ENCODE measurements at regions not wholly inside any gene's neighbourhood (a gene's known extent, or its start where the extent isn't known, plus 50 kb on each side); places are given as distances from the start of the nearest gene placed in this dataset.
"Not testable (repeated sequence)": the region's sequence is repeated elsewhere in the genome, so short reads cannot be mapped to it uniquely, and the experiment has no call there.

GRCh38 chr2:87352178-87352934, 330.7 kb upstream of the PLGLB1 start:
- not testable (repeated sequence) for DNase-seq (ENCODE audit: low read depth)

DNA sequence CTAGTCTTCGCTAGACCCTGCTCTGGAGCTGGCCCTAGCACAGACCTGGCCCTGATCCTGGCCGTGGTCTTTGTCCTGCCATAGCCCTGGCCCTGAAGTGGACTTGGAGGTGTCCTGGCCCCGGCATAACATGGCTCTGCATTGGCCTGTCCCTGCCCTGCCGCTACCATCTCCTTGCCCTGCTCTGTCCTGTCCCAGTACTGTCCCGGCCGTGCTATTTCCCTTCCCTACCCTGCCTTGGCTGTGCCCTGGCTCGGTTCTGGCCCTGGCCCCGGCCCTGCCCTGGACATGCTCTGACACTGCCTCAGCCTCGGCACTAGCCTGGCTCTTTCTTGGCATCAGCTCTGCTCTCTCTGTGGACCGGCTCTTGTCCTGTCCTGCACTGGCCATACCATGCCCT, 331.8 kb upstream of the PLGLB1 start:
- not testable (repeated sequence) for DNase-seq (ENCODE audit: low read depth)

DNA sequence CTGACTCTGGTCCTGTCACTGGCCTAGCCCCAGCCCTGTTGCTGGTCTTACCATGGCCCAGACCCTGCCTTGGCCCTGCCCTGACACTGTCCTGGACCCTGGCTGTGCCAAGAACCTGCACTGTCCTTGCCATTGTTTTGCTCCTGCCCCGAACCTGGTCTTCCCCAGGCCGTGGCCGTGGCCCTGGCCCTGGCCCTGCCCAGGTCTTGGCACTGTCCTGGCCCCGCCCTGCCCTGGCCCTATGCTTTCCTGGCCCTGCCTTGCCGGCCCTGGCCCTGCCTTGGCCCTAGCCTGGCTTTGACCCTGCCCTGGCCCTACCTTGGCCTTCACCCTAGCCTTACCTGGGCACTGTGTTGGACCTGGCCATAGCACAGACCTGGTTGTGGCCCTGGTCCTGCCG, 332.5 kb upstream of the PLGLB1 start:
- DNase-seq (ENCODE audit: low read depth) = not testable (repeated sequence)

DNA sequence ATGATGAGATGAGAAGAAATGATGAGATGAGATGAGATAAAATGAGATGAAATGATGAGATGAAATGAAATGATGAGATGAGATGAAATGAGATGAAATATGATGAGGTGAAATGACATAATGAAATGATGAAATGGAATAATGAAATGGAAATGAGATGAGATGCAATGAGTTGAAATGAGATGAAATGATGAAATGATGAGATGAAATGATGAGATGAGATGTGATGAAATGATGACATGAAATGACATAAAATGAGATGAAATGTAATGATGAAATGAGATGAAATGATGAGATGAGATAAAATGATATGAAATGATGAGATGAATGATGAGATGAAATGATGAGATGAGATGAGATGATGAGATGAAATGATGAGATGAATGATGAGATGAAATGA, 338.6 kb upstream of the PLGLB1 start:
- DNase-seq (ENCODE audit: low read depth) = not testable (repeated sequence)

DNA sequence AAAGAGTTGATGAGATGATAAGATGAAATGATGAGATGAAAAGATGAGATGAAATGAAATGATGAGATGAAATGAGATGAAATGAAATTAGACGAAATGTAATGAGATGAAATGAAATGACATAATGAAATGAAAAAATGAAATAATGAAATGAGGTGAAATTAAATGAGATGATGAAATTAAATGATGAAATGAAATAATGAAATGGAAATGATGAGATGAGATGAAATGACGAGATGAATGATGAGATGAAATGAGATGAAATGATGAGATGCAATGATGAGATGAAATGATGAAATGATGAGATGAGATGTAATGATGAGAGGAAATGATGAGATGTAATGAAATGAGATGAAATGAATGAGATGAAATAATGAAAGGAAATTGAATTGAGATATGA, 339.3 kb upstream of the PLGLB1 start:
- DNase-seq (ENCODE audit: low read depth) = not testable (repeated sequence)

GRCh38 chr2:87361805-87362204, 340.2 kb upstream of the PLGLB1 start:
- not testable (repeated sequence) for DNase-seq (ENCODE audit: low read depth)

- DNase-seq (ENCODE audit: low read depth) = not testable (repeated sequence)
These were observed 342.7 kb upstream of the PLGLB1 start for GRCh38 chr2:87364379-87364778.

DNA sequence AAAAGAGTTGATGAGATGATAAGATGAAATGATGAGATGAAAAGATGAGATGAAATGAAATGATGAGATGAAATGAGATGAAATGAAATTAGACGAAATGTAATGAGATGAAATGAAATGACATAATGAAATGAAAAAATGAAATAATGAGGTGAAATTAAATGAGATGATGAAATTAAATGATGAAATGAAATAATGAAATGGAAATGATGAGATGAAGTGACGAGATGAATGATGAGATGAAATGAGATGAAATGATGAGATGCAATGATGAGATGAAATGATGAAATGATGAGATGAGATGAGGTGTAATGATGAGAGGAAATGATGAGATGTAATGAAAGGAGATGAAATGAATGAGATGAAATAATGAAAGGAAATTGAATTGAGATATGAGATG, 343.4 kb upstream of the PLGLB1 start:
- not testable (repeated sequence) for DNase-seq (ENCODE audit: low read depth)

DNA sequence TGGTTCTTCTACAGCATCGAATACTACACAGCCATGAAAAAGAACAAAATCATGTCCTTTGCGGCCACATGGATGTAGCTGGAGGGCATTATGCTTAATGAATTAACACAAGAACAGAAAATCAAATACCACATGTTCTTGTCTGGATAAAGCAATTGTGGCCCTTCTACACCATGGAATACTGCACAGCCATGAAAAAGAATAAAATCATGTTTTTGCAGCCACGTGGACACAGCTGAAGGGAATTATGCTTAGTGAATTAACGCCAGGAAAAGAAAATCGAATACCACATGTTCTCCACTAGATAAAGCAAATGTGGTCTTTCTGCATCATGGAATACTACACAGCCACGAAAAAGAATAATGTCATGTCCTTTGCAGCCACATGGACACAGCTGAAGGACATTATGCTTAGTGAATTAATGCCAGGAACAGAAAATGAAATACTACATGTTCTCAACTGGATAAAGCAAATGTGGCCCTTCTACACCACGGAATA, 361.8 kb upstream of the PLGLB2 start:
- not testable (repeated sequence) for DNase-seq (ENCODE audit: low read depth)

GRCh38 chr2:87395784-87396183, 352.1 kb upstream of the PLGLB2 start:
- DNase-seq (ENCODE audit: low read depth) = not testable (repeated sequence)

DNA sequence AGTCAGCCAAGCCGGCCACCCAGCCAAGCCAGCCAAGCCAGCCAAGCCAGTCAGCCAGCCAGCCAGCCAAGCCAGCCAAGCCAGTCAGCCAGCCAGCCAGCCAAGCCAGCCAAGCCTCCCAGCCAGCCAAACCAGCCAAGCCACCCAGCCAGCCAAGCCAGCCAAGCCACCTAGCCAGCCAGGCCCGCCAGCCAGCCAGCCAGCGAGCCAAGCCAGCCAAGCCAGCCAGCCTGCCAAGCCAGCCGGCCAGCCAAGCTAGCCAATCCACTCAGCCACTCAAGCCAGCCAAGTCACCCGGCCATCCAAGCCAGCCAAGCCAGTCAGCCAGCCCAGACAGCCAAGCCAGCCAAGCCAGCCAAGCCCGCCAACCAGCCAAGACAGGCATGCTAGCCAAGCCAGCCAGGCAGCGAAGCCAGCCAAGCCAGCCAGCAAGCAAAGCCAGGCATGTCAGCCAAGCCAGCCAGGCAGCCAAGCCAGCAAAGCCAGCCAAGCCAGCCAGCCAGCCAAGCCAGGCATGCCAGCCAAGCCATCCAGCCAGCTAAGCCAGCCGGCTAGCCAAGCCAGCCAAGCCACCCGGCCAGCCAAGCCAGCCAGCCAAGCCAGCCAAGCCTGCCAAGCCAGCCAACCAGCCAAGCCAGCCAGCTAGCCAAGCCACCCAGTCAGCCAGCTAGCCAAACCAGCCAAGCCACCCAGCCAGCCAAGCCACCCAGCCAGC, 351.2 kb upstream of the PLGLB2 start:
- not testable (repeated sequence) for DNase-seq (ENCODE audit: low read depth)

DNA sequence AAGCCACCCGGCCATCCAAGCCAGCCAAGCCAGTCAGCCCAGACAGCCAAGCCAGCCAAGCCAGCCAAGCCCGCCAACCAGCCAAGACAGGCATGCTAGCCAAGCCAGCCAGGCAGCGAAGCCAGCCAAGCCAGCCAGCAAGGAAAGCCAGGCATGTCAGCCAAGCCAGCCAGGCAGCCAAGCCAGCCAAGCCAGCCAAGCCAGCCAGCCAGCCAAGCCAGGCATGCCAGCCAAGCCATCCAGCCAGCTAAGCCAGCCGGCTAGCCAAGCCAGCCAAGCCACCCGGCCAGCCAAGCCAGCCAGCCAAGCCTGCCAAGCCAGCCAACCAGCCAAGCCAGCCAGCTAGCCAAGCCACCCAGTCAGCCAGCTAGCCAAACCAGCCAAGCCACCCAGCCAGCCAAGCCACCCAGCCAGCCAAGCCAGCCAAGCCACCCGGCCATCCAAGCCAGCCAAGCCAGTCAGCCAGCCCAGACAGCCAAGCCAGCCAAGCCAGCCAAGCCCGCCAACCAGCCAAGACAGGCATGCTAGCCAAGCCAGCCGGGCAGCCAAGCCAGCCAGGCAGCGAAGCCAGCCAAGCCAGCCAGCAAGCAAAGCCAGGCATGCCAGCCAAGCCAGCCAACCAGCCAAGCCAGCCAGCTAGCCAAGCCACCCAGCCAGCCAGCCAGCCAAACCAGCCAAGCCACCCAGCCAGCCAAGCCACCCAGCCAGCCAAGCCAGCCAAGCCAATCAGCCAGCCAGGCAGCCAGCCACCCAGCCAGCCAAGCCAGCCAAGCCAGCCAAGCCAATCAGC, 350.4 kb upstream of the PLGLB2 start:
- not testable (repeated sequence) for DNase-seq (ENCODE audit: low read depth)

- not testable (repeated sequence) for DNase-seq (ENCODE audit: low read depth)
These were observed 349.2 kb upstream of the PLGLB2 start for GRCh38 chr2:87398567-87399305.

DNA sequence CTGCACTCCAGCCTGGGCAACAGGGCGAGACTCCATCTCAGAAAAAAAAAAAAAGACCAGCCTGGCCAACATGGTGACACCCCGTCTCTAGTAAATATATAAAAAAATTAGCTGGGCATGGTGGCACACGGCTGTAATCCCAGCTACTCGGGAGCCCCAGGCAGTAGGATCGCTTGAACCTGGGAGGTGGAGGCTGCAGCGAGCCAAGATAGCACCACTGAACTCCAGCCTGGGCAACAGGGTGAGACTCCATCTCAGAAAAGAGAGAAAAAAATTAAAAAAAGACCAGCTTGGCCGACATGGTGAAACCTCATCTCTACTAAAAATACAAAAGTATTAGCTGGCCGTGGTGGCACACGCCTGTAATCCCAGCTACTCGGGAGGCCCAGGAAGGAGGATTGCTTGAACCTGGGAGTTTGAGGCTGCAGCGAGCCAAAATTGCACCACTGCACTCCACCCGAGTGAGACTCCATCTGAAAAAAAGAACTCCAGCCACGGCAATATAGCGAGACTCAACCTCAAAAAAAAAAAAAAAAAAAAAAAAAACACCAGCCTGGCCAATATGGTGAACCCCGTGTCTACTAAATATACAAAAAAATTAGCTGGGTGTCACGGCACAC, 346.1 kb upstream of the PLGLB2 start:
- no peak for DNase-seq (ENCODE audit: low read depth)

DNA sequence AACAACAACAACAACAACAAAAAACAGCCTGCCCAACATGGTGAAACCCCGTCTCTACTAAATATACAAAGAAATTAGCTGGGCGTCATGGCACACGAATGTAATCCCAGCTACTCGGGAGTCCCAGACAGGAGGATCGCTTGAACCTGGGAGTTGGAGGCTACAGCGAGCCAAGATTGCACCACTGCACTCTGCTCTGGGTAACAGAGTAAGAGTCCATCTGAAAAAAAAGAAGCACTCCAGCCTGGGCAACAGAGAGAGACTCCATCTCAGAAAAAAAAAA, 344.1 kb upstream of the PLGLB2 start:
- DNase-seq (ENCODE audit: low read depth) = no peak

GRCh38 chr2:87404411-87405255, 343.3 kb upstream of the PLGLB2 start:
- DNase-seq (ENCODE audit: low read depth) = not testable (repeated sequence)

GRCh38 chr2:87405531-87406216, 342.2 kb upstream of the PLGLB2 start:
- DNase-seq (ENCODE audit: low read depth) = not testable (repeated sequence)

- not testable (repeated sequence) for DNase-seq (ENCODE audit: low read depth)
These were observed 341.3 kb upstream of the PLGLB2 start for GRCh38 chr2:87406406-87407175.

- DNase-seq (ENCODE audit: low read depth) = not testable (repeated sequence)
These were observed 338.3 kb upstream of the PLGLB2 start for GRCh38 chr2:87409601-87410000.

Measured in activated T-cell treated with anti-CD3 and anti-CD28 coated beads for 24 hours (primary cell).